NOMO-1 (cell line): ENCODE measurements at regions not wholly inside any gene's neighbourhood (a gene's known extent, or its start where the extent isn't known, plus 50 kb on each side); places are given as distances from the start of the nearest gene placed in this dataset.
A peak's percentile ranks its signal among the peaks of the same experiment; 100 is the strongest.

Experiments used
- DNase-seq, 2 experiments: peaks; one replicate each; lab custom pipeline; 2025; ENCODE audit not compliant: unreplicated experiment in 2 of 2; lab: John Stamatoyannopoulos, UW

DNA sequence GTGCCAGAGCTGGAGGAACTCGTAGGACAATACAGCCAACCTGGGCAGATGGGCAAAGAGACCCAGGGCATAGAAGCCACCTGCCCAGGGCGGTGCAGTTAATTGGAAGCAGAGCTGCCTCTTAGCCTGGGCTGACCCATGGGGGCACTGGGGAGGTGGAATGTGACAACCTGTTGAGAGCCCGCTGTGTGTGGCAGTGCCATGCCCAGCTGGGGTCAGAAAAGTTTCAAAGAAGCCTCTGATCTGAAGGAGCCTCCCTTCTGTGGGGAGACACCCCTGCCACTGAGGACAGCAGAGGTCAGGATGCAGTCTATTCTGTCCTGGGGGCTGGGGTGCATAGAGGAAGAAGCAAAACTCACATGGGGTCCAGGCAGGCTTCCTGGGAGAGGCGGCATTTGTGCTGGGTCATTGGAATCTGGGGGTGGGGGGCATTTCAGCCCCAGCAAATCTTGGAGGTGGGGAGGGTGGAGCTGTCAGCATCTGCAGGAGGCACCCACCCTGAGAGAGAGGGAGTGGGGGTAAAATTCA, 176.1 kb upstream of the CIBAR2 start:
- no peak for DNase-seq

DNA sequence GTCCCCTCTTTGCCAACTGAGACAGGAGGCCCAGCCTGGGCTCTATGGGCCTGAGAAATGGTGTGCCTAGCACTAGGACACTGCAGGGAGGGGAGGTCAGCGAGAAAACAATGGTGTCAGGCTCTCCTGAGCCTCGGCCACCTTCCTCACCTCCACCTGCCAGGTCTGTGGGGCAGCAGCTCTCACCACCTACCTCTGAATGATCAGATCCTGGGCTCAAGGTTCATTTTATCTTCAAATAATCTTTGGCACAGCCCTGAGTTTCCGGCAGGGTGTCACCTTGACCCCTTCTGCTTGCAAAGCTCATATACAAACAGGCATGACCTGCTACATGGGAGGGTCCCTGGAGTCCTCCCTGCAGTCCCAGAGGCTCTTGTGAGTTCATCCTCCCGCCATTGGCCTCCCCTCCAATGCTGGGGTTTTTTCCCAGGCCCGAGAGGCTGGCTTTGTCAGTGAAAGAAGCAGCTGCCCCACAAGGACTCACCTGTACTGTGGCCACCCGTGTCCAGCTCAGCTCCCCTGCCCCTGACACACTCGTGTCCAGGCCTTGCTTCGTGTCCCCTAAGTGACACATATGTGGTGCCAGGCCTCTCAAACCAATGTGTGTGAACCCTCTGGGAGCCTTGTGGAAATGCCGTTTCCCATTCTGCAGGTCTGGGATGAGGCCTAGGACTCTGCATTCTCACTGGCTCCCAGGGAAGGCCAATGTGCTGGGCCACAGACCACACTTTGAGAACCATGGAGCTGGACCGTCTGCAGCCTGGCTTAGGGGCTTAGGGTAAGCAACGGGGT, 176.8 kb upstream of the CIBAR2 start:
- DNase-seq = no peak

DNA sequence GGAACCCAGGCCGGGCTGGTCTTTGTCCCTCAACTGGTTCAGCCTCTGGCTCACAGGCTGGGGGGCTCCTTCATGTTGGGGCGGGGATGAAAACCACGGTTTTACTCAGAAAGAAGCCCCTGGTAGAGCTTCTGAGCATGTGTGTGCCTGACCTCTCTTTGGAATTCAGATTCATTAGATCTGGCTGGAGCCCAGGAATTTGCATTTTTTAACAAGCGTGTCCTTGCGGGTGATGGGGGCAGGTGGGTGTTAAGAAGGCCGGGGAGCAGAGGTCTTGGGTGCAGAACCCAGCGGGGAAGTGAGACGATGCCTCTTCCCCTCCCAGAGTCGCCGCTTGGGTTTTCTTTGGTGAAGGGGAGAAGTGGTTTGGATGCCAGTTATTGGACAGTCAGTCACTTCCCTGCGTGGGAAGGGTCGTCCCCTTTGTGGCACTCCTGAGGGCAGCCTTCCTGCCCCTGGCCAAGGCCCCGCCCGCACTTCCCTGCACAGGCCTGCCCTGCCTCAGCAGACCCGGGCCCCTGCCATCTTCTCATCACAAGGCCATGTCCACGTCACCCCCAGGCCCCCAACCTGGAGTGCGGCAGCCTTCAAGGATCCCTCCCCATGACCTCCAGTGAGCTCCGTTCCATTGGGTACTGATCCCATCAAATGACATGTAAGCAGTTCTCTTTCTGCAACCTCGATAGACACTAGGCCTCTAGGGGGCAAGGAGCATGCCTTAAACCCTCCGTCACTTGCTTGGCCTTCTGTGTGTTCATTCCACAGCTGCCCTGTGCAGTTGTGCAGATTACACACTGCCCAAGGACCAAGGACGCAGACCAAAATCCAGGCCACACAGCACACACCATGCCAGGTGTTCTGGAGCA, 177.7 kb upstream of the CIBAR2 start:
- no peak for DNase-seq

DNA sequence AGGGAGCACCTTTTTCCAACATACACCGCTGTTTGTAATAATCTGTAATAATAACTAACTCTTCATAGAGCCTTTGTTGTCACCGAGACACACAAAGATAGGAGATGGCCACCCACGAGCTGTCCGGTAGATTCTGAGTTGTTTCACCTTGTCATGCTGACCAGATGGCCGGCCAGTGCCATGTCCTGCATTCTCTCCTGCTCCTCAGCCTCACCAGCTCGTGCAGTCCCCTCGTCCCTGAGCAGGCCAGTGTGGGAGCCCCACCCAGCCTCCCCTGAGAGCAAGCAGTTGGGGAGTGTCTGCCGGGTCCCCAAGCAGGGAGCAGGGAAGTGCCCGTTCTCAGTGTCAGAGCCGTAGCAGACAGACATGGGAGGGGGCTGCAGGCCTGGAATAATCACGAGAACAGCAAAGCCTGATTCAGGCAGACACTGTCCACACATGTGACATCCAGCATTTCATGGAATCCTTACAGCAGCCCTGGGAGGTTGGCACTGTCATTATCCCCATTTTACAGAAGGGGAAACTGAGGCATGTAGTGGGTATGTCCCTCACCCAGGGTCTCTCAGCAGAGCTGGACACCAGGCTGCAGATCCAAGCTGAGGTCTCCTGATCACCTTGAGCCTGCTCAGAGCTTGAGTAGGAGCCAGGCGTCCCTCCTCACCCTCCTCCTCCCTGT, 178.5 kb upstream of the CIBAR2 start:
- DNase-seq = no peak

DNA sequence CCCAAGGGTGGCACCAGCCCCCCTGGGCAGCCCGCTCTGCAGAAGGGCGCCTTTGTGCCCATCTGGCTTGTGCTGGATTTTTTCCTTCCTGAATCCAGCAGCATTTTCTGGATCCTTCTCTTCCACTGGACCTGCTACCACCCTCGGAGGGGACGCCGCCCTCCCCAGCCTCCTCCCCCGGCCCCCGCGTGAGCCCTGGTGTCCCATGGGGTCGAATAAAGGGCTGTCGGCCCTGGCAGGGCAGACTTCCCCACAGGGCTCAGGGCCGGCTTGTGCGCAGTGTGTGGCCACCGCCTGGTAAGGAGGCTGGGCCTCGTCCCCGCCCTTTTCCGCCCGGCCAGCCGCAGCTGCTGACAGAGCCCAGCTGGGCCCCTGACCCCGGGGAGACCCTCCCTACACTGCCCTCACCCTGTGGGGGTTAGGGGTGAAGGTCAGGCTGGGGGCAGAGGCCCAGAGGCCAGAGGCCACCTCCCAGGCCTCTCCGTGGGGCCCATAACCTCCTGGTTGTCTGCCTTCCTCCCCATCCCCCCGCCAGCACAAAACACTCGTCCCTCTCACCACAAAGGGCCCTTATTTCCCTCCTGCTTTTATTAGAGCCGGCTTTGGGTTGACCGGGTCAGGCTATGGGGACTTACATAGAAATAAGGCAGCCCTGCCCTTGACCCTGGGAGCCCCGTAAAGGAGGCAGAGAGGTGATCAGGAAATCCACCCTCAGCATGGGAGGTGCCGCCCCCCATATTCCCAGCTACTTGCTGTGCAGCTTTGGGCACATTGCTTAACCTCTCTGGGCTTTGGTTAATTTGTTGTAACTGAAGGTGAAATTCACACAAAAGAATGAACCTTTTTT, 179.3 kb upstream of the CIBAR2 start:
- peak; percentile 69 to 73 for DNase-seq

DNA sequence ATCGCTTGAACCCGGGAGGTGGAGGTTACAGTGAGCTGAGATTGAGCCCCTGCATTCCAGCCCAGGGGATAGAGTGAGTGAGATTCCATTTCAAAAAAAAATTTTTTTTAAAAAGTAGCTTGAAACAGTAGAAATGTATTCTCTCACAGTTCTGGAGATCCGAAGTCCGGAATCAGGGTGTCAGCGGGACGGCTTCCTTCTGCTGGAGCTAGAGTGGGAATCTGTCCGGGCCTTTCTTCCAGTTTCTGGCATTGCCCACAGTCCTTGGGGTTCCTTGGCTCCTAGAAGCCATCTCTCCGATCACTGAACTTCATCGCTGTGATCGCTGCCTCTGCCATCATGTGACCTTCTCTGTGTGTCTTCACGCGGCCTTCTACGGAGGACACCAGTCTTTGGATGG, 181.2 kb upstream of the CIBAR2 start:
- no peak for DNase-seq

DNA sequence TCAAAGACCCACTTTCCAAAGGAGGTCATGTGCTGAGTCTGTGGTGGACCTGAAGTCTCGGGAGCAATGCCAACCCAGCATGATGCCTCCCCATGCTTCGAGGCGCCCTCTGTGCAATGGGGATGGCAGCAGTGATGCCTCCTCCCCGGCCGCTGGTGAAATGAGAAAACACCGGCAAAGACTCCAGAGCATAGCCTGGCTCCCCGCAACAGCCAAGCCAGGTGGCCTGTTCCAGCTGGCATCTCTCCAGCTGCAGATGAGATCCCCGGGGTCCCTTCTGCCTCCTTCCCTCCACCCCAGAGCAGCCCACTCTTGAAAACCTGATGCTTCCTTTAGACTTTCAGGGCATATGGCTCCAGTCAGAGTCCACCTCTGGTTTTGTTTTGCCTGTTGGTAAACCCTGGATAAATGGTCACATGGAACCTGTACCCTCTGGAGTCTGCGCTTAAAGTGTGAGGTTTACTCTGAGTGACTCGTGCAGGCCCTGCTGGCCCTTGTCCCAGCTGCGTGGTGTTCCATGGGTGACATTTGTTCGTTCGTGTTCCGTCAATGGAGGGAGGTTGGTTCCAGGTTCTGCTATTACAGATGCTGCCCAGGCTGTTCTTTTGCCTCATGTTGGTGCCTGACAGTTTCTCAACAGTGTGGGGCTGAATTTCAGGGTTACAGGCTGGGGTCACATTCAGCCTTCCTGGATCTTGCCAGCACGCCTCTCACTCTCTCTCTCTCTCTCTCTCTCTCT, 181.8 kb upstream of the CIBAR2 start:
- DNase-seq = no peak

DNA sequence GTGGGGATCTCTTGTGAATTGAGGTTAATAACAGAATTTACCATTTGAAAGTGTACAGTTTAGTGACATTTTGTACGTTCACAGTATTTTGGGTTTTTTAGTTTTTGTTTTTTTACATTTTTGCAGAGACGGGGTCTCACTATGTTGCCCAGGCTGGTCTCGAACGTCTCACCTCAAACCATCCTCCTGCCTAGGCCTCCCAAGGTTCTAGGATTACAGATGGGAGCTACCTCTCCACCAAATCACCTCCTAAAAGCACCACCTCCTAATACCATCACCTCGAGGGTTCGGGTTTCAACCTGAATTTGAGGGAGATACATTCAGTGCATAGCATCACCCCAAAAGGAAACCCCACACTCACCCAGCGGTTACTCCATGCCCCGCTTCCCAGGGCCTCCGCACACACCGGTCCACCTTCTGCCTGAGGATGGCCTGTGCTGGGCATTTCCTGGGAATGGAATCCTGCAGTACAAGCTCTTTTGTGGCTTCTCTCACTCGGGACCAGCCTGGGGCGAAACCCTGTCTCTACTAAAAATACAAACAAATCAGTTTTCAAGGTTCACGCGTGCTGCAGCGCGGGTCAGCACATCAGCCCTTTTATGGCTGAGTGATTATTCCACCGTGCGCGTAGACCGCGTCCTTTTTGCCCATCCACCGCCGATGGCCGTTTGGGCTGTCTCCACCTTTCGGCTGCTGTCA, 182.7 kb upstream of the CIBAR2 start:
- DNase-seq = no peak

DNA sequence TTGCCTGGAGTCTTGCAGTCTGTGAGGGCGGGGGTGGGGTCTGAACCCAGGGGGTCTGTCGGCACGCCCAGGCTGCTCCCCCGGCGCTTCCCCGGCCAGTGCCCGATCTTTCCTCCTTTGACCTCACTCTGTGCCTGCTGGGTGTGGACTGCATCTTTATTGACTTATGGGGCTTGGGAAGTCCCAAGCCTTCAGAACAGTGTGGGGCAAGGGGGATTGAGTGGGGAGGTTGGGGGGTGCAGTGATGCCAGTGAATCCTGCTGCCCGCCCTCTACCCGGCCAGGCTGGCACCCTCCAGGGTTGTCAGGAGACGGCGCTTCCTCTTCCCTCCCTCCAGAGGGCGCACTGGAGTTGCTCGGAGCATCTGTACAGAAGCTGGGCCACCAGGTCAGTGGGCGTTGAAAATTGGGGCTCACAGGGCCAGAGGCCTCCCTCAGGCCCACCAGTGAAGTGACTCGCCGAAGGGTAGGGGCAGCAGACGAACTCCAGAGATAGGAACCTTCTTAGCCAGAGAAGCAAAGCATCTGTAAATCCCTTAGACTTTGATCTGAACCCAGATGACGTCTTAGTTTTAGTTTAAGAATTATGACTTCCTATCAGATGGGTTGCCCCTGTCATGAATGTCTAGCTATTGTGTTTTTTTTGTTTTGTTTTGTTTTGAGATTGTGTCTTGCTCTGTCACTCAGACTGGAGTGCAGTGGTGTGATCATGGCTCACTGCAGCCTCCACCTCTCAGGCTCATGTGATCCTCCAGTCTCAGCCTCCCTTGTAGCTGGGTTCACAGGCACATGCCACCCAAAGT, 184.8 kb upstream of the CIBAR2 start:
- DNase-seq = peak in 1 of 2 experiments; percentile 34

DNA sequence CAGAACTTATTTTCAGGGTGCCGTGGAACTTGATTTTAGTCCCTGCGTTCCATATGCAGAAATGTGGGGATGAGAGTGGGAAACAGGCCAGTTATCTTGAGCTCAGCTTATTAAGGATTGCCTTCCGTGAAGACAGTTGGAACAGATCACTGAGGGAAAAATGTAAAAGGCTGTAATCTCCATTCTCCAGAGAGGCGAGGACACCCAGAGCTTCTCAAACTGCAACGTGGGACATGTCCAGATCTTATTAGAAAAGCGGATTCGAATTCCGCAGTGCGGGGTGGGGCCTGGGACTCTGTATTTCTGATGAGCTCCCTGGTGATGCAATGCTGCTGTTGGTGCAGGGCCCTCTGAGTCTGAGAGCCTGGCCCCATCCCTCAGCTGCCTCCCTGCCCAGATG, 185.6 kb upstream of the CIBAR2 start:
- DNase-seq = no peak

DNA sequence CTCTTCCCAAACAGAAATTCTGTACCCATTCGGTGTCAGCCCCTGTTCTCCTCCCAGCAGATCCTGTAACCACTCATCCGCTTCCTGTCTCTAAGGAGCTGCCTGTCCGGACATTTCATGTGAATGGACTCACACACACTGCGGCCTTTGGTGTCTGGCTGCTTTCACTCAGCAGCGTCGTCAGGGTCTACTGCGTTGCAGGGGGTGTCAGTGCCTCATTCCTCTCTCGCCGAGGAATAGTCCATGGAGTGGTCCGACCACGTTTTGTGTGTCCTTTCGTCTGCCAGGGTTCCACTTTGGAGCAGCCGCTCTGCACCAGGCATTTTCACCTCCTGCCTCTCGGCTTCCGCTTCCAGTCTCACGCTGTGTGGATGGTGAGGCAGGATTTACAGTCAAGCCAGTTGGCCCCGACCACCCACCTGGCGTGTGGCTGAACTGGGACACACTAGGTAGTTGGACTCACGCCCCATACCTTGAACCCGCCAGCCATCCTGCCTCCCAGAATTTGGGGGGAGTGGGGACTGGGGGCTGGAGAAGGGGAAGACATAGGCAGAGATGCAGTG, 188.2 kb upstream of the CIBAR2 start:
- DNase-seq = no peak

DNA sequence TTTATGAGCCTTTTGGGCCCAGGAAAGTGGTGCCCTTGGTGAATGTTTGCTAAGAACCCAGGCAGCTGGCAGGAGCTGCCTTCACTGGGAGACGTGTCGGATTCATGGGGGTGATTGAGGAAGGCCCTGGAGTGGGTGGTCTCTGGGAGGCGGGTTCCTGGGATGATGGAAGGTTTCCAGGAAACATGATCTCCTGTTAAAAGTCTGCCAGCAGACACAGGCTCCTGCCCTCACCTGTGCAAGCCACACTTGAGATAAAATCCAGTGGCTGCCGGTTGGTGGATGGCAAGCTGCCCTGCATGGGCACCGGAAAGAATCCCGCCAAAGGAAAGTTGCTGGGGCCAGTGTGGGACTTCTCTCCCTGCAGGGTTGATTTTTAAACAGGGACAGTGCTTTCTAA, 189.0 kb upstream of the CIBAR2 start:
- no peak for DNase-seq

DNA sequence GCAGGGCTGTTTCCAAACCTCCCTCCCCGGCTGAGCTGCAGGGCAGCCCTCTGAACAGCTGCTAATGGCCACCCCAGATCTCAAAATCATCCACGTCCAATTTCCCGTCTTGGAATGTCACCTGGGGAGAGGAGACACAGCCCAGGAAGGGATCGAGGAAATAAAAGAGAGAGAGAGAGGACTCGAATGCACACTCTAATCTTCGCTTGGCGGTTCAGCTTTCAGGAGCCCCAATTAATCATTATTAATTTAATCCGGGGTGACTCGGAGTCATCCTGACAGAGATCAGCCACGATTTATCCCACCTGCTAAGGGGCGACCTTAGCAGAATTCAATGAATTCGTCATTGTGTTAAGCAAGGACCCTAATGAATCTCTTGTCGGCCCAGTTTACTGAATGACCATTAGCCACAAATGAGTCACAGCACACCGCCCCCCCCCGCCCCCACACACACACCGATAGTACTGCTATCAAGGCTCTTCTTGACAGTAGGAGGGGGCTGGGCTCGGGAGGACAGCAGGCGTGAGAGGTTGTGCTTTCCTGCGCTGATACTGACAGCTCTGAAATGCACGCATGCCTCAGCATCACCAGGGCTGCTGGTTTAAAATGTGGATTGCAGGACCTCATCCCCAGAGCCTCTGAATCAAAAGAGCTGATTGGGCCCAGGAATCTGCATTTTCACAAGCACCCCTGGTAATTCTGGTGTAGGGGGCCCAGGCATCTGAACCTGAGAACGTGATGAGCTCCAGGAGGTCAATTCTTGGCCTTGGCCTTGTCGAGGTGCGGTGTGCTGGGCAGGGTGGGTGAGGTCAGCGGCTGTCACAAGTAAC, 190.0 kb upstream of the CIBAR2 start:
- no peak for DNase-seq

DNA sequence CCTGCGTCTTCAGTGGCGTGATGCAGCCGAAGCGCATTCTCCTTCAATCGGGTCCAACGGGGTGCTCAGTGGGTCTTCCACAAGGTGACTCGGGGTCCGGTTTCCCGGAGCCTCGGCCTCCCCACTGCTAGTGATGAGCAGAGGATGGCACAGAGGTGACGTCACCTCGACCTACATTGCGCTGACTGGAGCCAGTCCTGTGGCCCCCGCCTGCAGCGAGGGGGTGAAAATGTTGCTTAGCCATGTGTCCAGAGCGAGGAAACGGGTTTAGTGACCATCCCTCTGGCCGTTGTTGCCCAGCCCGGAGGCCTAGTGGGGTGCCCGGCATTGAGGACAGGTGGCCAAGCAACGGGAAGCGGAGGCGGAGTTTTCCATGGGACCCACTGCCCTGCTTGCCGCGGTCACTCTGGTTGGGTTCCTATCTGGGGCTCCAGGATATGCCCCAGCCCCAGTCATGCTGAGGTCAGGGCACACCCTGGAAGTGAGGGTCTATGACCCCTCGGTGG, 190.6 kb upstream of the CIBAR2 start:
- DNase-seq = no peak

DNA sequence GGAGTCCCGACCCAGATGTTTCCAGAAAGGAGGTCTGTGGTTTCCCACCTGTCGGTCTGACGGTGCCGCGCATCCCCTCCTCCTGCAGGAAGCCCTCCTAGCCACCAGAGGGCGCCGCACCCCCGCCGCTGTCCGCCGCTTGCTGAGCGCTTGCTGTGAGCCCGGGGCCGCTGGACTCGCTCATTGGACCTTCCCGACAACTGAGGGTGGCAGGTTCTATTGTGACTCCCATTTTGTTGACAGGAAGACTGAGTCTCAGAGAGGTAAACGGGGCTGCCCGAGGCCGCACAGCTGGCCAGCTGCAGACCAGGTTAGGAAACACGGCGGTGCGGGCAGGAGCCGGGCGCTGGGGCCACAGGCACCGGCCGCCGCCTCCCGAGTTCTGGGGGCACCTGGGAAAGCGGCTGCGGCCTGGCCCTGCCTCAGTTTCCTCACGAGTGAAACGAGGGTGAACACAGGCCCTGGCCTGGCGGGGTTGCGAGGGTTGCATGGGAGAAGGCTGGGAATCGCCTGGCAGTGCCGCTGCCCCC, 191.1 kb upstream of the CIBAR2 start:
- DNase-seq = peak; percentile 71 to 79

DNA sequence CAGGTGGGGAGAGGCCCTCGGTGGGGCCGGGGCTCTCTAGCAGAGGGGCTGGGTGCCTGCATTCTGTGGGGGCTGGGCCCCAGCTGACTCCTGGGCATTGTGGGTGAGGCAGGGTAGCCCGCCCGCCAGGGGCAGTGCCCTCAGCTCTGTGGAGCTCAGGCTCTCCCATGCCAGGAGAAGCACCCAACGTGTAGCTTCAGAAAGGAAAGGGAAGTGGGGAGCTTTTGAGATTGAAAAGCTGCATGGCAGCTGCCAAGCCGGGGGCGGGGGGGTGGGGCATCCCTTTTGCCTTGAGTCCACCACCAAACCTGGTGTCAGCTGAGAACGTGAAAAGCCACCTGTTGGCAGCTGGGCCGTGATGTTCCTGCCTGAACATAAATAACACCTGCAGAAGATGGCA, 192.1 kb upstream of the CIBAR2 start:
- no peak for DNase-seq
